Caki2 (cell line): ENCODE measurements at regions not wholly inside any gene's neighbourhood (a gene's known extent, or its start where the extent isn't known, plus 50 kb on each side); places are given as distances from the start of the nearest gene placed in this dataset.
"Not testable (repeated sequence)": the region's sequence is repeated elsewhere in the genome, so short reads cannot be mapped to it uniquely, and the experiment has no call there.

Experiments
- DNase-seq: peaks from one replicate; pipeline ENCODE4 v3.0.0-alpha.2; 2015; ENCODE audit warnings: low read depth
- in situ Hi-C: cut with HindIII; loops from 2 replicates; pipeline ENCODE4 v1.10.0; 2016; ENCODE audit warnings: low sequenced_read_pairs, low pct_unique_long_range_greater_than_20kb, mixed read lengths

DNA sequence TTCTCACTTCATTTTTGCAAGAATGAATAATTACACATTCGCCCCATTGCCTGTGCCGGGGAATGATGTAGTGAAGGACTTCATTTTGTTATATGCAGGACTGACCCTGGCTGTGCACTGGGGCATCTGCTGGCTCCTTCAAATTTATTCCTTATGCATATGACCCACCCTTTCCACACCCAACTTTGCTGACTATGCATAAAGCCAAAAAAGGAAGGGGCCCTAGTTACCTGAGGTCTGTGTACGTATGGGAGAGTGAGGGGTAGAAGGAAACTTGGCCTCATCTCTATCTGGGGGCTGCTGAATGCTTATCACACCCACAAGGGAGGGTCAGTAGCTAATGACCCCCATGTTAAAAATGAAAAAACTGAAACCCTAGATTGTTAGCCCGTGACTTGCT, 259.6 kb downstream of the SMARCA2 start:
- DNase-seq = no peak
- in situ Hi-C loops = no loop called here

DNA sequence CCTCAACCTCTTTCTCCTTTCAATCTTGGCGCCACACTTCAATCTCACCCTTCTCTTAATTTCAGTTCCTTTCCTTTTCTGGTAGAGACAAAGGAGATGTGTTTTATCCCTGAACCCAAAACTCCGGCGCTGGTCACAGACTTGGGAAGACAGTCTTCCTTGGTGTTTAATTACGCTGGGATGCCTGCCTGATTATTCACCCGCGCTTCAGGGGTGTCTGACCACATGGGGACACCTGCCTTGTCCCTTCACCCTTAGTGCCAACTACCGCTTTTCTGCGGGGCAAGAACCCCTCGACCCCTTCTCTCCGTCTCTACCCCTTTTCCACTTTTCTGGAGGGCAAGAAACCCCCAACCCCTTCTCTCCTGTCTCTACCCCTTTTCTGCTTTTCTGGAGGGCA, 261.1 kb downstream of the SMARCA2 start:
- DNase-seq = no peak
- in situ Hi-C loops = no loop called here

DNA sequence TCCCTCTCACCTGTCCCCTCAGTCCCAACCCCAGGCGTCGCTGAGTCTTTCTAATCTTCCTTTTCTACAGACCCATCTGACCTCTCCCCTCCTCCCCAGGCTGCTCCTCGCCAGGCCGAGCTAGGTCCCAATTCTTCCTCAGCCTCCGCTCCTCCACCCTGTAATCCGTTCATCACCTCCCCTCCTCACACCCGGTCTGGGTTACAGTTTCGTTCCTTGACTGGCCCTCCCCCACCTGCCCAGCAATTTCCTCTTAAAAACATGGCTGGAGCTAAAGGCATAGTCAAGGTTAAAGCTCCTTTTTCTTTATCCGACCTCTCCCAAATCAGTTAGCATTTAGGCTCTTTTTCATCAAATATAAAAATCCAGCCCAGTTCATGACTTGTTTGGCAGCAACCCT, 262.0 kb downstream of the SMARCA2 start:
- in situ Hi-C loops, DNase-seq: not testable (repeated sequence)

DNA sequence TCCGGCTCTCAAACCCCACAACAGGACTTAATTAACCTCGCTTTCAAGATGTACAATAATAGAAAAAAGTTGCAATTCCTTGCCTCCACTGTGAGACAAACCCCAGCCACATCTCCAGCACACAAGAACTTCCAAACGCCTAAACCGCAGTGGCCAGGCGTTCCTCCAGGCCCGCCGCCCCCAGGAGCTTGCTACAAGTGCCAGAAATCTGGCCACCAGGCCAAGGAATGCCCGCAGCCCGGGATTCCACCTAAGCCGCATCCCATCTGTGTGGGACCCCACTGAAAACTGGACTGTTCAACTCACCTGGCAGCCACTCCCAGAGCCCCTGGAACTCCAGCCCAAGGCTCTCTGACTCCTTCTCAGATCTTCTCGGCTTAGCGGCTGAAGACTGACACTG, 262.5 kb downstream of the SMARCA2 start:
- in situ Hi-C loops, DNase-seq: not testable (repeated sequence)

DNA sequence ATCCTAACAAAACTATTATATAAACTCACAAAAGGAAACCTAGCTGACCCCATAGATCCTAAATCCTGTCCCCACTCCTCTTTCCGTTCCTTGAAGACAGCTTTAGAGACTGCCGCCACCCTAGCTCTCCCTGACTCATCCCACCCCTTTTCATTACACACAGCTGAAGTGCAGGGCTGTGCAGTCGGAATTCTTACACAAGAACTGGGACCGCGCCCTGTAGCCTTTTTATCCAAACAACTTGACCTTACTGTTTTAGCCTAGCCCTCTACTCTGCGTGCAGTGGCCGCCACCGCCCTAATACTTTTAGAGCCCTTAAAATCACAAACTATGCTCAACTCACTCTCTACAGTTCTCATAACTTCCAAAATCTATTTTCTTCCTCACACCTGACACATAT, 264.0 kb downstream of the SMARCA2 start:
- in situ Hi-C loops, DNase-seq: not testable (repeated sequence)

DNA sequence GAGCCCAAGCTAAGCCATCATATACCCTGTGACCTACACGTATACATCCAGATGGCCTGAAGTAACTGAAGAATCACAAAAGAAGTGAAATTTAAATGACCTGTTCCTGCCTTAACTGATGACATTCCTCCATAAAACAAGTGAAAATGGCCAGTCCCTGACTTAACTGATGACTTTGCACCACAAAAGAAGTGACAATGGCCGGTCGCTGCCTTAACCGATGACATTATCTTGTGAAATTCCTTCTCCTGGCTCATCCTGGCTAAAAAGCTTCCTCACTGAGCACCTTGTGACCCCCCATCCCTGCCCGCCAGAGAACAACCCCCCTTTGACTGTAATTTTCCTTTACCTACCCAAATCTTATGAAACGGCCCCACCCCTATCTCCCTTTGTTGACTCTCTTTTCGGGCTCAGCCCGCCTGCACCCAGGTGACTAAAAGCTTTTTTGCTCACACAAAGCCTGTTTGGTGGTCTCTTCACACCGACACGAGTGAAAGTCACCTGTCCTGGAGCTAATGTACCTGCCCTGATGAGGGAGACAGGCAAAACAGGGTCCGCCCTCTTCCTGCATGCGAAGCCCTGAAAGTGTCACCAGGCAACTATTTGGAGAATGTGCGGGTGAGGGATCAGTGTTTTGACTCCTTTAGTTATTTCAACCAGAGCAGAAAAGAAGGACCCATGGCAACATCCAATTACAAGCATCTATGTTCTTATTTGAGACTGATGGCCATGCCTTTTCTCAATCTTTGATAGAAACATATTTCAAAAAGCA, 266.1 kb downstream of the SMARCA2 start:
- DNase-seq = no peak
- in situ Hi-C loops = no loop called here

DNA sequence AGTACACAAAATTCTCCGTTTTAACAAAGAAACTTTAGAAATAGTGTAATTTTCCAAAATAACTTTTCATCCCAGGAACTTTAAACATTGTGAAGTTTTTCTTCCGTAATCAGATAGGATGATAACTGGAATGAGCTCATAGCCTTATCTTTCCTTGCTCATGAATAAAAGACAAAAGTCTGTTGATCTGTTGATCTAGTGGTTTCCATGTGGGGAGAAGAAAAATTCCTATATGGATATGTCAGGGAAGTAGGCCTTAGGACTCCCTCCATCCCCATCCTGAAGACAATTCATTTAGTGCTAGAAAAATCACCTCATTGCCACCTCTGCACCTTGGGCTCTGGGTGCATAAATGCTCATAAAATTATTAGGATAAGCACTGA, 266.6 kb downstream of the SMARCA2 start:
- in situ Hi-C loops = no loop called here
- DNase-seq = no peak

DNA sequence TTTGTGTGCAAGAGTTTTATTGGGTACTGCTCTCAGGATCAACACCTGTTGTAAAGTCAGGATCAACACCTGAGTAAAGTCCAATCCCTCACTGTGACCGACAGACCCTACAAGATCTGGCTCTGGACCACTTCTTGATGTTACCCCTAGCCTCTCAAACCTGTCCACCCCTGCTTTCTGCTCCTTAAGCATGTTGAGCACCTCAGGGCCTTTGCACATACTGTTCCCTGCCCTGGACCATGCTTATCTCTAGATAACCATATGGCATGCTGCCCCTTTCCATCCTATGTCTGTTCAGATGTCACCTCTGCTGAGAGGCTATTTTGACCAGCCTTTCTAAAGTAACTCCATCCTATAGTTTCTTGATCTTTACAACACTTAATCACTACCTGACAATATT, 269.6 kb downstream of the SMARCA2 start:
- no peak for DNase-seq
- in situ Hi-C loops = no loop called here

- DNase-seq = no peak
- in situ Hi-C loops = no loop called here
These were observed 270.5 kb downstream of the SMARCA2 start for GRCh38 chr9:2285416-2286332.

DNA sequence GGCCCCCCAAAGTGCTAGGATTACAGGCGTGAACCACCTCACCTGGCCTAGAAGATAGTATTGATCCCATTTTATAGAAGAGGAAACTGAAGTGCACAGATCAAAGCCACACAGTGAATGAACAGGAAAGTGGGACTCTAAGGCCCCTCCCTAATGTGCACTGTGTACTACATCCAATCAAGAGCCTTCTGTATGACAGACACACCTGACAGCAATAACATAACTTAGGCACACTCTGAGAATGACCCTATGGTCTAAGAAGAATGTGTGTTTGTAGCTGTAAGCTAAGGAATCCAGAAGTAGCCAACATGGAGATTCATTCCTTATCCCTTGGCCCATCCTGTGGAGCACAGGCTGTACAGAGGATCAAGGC, 271.2 kb downstream of the SMARCA2 start:
- in situ Hi-C loops = no loop called here
- no peak for DNase-seq

DNA sequence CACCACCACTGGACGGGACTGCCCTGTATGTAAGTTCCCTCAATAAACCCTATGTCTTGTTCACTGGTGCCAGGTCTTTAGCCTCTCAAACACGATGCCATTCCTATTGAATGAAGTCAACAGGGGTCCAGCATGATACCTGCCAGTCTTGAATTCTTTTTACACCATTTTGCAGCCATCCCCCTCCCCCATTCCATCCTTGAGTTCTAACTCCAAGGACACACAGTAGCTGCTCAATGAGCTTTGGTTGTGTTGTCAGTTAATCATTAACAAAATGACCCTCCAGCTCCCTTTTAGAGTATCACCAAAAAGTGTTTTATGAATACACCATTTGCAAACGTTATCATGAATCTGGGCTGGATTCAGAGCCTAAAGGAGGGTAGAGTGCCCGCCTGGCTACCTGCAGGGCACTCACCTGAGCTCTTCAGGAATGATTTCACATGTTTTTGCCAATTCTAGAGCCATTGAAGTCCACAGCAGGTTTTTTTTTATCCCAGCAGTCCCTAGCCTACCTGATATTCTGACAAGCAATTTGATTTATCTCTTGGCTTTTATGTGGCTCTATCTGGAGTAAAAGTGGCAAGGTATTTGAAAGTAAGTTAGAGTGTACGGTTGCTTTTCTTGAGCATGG, 271.8 kb downstream of the SMARCA2 start:
- in situ Hi-C loops = no loop called here

DNA sequence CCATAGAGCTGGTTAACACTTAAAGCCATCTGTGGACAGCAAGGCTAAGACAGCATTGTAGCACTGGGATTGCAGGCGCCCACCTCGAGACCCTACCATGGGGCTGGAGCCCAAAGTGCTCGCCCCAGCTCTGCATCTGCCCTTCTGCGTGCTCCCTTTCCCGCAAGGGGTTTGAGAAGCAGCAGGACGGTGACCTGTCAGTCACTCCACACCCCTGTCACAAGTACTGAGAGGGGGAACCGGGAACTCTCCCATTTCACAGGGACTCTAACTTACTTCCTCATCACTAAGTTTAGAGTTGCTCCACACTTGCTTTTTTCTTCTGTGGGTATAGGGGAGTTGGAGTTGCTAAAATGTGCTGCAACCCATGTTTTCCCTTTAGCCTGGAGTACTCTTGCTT, 273.2 kb downstream of the SMARCA2 start:
- no peak for DNase-seq
- in situ Hi-C loops = no loop called here

More for the DNA sequence above, 271.8 kb downstream of the SMARCA2 start:
- no peak for DNase-seq

DNA sequence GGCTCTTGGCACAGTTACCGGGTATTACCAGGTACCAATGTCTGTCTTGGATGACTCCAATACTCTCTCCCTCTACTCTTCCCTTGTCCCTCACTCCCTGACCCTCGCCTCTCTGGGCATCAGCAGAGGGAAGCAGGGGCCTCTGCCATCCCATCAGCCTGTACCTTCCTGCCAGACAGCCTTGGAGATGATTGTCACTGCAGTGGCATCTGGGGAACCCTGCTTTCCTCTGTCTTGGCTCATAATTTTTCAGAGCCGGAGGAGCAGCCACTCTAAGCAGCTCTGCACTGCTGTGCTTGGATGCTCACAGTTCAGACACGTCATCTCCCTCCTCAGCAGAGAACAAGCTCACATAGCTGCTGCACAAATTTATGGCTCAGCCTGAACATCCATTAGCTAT, 274.1 kb downstream of the SMARCA2 start:
- DNase-seq = no peak
- in situ Hi-C loops = no loop called here

DNA sequence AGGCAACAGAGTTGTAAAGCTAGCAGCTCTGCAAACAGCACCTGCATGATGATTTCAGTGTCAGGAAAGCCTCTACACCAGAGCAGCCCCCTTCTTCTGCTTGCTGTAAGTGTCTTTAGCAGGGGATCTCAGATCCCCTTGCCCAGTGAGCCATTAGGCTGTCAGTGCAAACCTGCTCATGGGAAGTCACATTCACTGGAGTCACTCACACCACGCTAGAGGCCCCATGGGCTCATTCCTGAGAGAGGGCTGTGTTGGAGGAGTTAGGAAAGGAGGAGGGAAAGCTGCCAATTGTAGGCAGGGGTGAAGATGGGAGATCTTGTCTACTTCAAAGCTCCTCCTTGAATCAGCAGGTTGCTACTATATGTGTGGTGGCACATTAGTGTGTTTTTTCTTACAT, 275.2 kb downstream of the SMARCA2 start:
- DNase-seq = no peak
- in situ Hi-C loops = no loop called here

DNA sequence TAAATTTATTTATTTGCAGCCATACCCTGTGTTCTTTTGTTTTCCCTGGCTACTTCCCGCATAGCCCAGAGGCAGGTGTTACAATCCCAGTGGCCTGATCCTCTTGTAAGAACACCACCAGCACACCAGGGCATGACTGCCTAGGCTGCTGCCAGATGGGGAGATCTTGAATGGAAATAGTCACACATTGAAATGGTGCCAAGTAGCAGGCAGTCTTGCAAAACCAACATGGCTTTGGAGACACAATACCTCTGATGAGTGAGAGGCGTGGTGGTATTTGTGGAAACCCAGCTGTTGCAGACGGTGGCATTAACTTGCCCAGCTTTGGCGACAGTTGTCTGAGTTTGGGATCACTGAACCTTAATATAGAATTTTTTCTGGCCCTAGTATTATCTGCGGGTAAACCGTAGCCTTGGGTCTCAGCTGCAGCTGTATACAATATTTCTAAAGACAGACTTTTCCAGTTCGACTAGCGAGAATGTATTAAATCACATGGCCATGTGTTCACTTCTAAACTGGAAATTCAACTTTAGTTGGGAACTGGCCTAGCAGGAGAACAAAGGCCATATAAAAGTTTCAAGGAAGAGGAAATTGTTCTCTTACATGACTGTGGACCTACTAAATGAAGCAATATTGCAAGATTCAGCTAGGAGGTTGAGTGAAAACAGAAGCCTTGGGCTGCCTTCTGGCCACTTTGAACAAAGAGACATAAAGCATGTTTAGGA, 277.0 kb downstream of the SMARCA2 start:
- in situ Hi-C loops = no loop called here
- DNase-seq = no peak

GRCh38 chr9:2292733-2293132, 277.6 kb downstream of the SMARCA2 start:
- in situ Hi-C loops = no loop called here
- no peak for DNase-seq

DNA sequence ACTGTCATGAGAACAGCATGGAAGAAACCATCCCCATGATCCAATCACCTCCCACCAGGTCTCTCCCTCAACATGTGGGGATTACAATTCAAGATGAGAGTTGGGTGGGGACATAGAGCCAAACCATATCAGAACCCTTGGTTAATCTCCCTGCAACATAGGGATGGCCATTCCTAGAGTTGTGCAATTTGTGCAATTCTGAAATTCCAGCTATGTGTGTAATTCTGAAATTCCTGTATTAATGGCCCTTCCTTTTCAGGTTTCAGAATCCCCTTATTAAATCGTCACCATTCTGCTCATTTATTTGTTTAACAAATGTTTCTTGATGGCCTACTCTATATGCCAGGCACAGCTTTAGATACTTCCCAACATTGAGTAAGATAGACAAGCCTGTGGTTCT, 282.6 kb downstream of the SMARCA2 start:
- DNase-seq = no peak
- in situ Hi-C loops = no loop called here

DNA sequence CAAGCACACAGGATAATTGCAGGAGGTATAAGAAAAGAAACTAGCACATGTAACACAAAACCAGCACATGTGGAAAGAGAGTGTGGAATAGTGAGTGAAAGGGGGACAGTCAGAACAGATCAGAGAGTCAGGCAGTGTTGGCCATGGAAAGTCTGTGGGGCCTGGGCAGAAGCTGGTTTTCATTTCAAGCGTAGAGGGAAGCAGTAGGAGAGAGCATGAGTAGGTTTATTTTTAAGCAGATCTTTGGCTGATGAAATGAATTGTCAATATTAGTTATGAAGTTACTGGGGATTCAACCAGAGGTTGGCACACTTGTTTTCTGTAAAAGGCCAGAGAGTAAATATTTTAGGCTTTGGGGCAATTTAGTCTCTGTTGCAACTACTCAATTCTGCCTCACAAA, 283.1 kb downstream of the SMARCA2 start:
- in situ Hi-C loops = no loop called here
- DNase-seq = no peak
